A673 (cell line): ENCODE measurements at regions not wholly inside any gene's neighbourhood (a gene's known extent, or its start where the extent isn't known, plus 50 kb on each side); places are given as distances from the start of the nearest gene placed in this dataset.

Experiments used
- EZH2 ChIP-seq: fragments of 200-600 bp; sonication (generic); IDR thresholded peaks from 2 replicates; pipeline ENCODE4 v1.6.1; 2017; ENCODE audit warnings: borderline replicate concordance, low read depth, mild to moderate bottlenecking, mixed read lengths, antibody characterized with exemption, low read length; ENCODE audit not compliant: poor library complexity, severe bottlenecking
- TF ChIP-seq, protein P1 (sequence below): fragments of 300-800, 200-600 bp; sonication (generic); conservative IDR thresholded peaks from 2 replicates; pipeline ENCODE4 v1.5.1; 2017; ENCODE audit warnings: low read depth, mild to moderate bottlenecking, antibody characterized with exemption, low read length, moderate library complexity, mixed read lengths

DNA sequence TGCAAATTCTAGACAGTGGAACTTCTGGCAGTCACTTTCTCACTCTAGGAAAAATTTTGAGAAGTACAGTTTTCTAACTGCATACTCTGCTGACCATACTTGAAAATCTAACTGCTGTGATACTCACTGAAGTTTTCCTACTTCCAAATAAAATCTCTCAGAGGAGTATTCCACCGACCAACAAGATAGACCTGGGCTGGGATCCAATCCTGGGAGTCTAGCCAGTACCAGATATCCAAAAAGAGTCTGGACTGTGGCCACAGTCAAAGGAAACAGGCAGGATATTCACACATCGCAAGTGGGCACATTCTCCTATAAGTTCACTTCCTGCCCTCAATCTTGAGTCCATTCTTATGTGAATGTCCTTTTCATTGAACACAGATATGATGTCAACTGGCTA lies 1138.7 kb upstream of the PCDH7 start:
- TF ChIP-seq, protein P1, sequence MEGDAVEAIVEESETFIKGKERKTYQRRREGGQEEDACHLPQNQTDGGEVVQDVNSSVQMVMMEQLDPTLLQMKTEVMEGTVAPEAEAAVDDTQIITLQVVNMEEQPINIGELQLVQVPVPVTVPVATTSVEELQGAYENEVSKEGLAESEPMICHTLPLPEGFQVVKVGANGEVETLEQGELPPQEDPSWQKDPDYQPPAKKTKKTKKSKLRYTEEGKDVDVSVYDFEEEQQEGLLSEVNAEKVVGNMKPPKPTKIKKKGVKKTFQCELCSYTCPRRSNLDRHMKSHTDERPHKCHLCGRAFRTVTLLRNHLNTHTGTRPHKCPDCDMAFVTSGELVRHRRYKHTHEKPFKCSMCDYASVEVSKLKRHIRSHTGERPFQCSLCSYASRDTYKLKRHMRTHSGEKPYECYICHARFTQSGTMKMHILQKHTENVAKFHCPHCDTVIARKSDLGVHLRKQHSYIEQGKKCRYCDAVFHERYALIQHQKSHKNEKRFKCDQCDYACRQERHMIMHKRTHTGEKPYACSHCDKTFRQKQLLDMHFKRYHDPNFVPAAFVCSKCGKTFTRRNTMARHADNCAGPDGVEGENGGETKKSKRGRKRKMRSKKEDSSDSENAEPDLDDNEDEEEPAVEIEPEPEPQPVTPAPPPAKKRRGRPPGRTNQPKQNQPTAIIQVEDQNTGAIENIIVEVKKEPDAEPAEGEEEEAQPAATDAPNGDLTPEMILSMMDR: no peak
- no peak for TF ChIP-seq EZH2
